ENCODE measurements at regions not wholly inside any gene's neighbourhood (a gene's known extent, or its start where the extent isn't known, plus 50 kb on each side); places are given as distances from the start of the nearest gene placed in this dataset.
"Not testable (repeated sequence)": the region's sequence is repeated elsewhere in the genome, so short reads cannot be mapped to it uniquely, and the experiment has no call there.

DNA sequence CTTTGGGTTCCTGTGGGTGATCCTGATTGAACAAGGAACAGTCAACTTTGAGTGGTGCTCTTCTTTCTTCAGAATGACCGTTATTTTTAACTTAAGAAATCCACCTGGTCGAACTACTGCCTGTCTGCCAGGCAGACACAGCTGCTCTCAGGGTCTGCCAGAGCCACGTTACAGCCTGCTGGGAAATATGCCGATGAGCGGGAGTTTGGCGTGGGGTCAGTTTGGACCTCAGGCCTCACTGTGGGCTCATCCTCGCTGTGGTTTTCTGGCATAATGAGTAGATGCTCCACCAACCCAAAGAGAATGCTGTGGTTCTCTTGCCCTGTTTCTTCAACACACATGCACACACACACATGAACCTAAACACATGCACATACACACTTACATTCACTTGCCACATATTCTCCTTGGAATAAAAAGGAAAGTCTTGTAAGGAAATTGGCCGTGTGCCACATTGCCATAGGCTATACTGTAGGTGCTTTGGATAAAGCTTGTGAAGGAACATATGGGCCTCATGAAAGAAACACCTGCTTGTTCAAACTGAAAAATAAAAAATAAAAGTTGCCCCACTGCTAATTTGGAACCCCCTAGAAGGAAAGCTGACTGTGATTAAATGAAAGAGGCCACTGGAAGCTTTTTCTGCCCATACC lies 598.7 kb upstream of the KLF12 start:
- Mint-ChIP-seq H3K4me3 (no peak overlapping the region), H3K4me1 (no peaks in the 10 kb centered on the region), H3K36me3 (no peaks in the 10 kb centered on the region), H3K27ac (peak overlapping the region in 1 of 3 donors; percentile 33), H3K9me3 (no peaks in the 10 kb centered on the region), H3K27me3 (no peaks in the 10 kb centered on the region)

DNA sequence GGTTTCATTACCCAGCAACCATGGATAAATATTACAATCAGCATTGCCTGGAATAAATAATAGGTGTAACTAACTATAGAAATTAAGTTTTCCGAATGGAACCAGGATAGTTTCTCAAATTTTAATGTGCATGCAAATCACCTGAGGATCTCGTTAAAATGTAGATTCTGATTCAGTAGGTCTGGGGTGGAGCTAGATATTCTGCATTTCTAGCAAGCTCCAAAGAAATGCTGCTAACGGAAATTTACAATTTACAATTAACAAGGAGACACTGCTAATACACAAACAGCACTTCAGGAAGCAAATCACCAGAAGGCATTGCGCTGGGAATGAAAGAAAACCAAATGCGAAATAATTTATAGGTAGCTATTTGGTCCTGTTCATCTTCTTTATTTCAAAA lies 597.5 kb upstream of the KLF12 start:
- Mint-ChIP-seq H3K27me3 (no peaks in the 10 kb centered on the region), H3K36me3 (no peaks in the 10 kb centered on the region), H3K27ac (no peak overlapping the region), H3K4me1 (no peaks in the 10 kb centered on the region), H3K4me3 (no peak overlapping the region), H3K9me3 (no peaks in the 10 kb centered on the region)

DNA sequence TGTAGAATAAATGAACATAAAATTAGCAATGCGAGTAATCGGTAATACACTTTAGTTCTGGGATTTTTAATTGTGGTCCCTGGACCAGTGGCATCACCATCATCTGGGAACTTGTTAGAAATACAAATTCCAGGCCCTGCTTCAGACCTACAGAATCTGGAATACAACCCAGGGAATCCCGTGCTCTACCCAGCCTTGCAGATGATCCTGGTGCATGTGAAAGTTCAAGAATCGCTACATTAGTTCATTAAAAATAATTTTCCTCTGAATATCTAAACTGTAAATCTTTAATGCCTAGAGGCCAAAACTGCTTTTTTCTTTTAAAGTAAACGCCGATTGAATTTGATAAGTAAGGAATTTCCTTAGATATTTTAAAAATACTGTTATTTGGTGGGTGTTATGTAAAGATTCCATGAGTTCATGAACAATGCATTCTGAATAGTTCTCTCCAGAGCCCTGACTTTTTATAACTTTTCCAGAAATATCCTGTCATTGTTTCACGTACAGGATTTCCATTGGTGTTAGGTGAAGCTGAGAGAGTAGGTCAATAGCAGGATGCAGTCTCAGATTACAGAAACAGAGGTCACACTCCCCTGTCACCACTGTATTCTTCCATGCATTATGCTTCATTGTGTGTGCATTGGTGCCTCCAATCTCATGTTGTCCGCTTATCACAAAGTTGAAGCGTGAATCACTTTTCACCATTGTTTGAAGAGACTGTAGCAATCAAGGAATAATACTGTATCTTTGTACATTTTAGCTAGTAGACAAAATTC lies 596.5 kb upstream of the KLF12 start:
- Mint-ChIP-seq H3K9me3 (no peaks in the 10 kb centered on the region), H3K4me3 (no peak overlapping the region), H3K36me3 (no peaks in the 10 kb centered on the region), H3K4me1 (no peaks in the 10 kb centered on the region), H3K27ac (no peak overlapping the region), H3K27me3 (no peaks in the 10 kb centered on the region)

DNA sequence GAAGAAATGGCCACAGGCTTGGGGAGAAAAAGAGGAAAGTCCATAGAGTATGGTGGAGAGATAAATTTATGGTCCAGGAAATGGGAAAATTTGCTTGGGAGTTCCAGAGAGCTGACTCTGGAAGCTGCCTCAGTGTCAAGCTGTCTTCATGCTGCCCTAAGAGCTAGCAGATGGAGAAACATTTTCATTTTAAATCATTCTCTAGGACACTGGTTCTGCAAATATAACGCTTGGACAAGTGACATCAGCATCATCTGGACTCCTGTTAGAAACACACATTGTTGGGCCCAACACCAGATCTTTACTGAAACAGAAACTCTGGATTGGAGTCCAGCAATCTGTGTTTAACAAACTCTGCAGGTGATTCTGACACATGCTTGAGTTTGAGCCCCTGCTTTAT lies 592.0 kb upstream of the KLF12 start:
- Mint-ChIP-seq H3K4me3 (no peak overlapping the region), H3K9me3 (peaks cover 0 to 4% (median 0%) of the 10 kb centered on the region in 3 donors), H3K27ac (no peak overlapping the region), H3K36me3 (no peaks in the 10 kb centered on the region), H3K27me3 (no peaks in the 10 kb centered on the region), H3K4me1 (no peaks in the 10 kb centered on the region)

DNA sequence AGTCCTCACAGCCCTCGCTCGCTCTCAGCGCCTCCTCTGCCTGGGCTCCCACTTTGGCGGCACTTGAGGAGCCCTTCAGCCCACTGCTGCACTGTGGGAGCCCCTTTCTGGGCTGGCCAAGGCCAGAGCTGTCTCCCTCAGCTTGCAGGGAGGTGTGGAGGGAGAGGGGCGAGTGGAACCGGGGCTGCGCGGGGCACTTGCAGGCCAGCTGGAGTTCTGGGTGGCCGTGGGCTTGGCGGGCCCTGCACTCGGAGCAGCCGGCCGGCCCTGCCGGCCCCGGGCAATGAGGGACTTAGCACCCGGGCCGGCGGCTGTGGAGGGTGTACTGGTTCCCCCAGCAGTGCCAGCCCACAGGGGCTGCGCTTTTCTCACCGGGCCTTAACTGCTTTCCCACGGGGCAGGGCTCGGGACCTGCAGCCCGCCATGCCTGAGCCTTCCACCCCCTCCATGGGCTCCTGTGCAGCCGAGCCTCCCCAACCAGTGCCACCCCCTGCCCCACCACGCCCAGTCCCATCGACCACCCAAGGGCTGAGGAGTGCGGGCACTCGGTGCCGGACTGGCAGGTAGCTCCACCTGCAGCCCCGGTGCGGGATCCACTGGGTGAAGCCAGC lies 584.1 kb upstream of the KLF12 start:
- not testable (repeated sequence) for H3K27me3 Mint-ChIP-seq, H3K4me1 Mint-ChIP-seq, H3K9me3 Mint-ChIP-seq, H3K36me3 Mint-ChIP-seq, H3K4me3 Mint-ChIP-seq, H3K27ac Mint-ChIP-seq

DNA sequence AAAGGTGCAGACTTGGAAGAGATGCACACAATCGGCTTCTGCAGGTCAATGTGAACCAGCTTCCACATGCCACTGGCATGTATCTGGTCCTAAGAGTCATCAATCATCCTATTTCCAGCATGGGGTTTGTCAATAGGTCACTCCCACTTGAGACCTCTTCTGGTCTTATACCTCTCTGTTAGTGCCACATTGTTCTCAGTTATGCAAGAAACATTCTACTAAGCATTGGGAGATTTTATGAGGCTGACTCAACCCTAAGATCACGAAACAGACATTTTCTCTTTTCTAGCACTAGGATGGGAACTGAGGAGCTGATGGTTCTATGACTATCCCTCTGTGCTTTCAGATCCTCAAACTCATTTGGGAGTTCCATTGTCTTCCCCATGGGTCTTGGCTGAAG lies 581.5 kb upstream of the KLF12 start:
- H3K4me3 Mint-ChIP-seq, result no peak overlapping the region
- H3K27ac Mint-ChIP-seq, result no peak overlapping the region
- no peaks in the 10 kb centered on the region for H3K27me3 Mint-ChIP-seq
- H3K9me3 Mint-ChIP-seq, result peaks cover 0 to 3% (median 1%) of the 10 kb centered on the region in 3 donors
- no peaks in the 10 kb centered on the region for H3K36me3 Mint-ChIP-seq
- no peaks in the 10 kb centered on the region for H3K4me1 Mint-ChIP-seq

DNA sequence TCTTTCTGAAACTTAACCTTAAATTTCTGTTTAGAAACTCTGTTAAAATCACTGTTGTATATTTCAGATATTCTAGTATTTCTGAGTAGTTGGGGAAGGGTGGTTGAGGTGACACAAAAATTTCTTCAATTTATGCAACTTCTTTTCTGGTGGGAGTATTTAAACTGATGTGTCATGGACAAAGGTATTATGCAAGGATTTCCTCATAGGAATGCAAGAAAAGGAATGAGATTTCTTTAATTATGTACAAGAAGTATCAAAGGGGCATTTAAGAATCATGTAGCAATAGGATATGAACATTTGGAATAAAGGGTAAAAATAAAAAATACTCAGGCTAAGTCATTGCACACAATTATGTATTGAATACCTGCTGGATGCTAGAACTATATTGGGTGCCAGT lies 575.8 kb upstream of the KLF12 start:
- peaks cover 0 to 1% (median 1%) of the 10 kb centered on the region in 3 donors for H3K9me3 Mint-ChIP-seq
- no peaks in the 10 kb centered on the region for H3K4me1 Mint-ChIP-seq
- no peak overlapping the region for H3K4me3 Mint-ChIP-seq
- H3K27me3 Mint-ChIP-seq, result no peaks in the 10 kb centered on the region
- no peak overlapping the region for H3K27ac Mint-ChIP-seq
- peaks cover 2% of the 10 kb centered on the region for H3K36me3 Mint-ChIP-seq

DNA sequence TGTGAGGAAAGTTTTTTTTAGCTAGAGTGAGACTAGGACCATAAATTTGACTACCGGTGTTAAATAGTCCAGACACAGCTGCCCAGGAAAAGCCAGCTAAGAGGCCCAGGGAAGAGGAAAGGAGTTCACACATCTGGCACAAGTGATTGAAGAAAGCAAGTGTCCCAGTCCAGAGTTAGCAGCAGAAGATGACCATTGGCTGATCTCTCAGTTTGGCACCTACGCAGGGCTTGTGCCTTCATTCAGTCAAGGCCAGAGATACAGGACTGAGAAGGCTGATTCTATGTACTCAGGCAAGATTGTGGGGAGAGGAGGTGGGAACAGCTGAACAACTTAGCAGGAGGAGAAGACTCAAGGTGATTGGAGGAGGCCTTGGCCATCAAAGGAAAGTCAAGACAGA lies 575.0 kb upstream of the KLF12 start:
- H3K4me3 Mint-ChIP-seq, result no peak overlapping the region
- no peak overlapping the region for H3K27ac Mint-ChIP-seq
- no peaks in the 10 kb centered on the region for H3K4me1 Mint-ChIP-seq
- H3K27me3 Mint-ChIP-seq, result no peaks in the 10 kb centered on the region
- H3K9me3 Mint-ChIP-seq, result peaks cover 0 to 1% (median 1%) of the 10 kb centered on the region in 3 donors
- peaks cover 2% of the 10 kb centered on the region for H3K36me3 Mint-ChIP-seq

DNA sequence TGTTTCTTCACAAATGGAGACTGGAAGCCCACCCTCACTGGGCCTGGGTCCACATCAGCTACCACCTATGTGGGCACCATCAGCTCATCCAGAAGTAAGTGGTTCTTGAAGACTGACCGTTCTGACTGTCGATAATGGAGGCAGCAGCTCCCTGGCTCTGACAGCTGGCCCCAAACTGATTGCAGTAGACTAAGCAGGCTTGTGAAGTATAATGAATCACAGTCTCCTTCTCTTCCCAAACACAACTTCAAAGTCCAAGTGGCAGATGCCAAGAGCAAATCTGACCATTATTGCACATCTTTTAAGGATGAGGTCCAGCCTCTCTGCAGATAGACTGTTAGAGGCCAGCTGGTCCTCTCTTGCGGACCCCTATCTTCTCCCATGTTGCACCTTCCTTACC lies 574.4 kb upstream of the KLF12 start:
- Mint-ChIP-seq H3K27ac (no peak overlapping the region), H3K36me3 (peaks cover 2% of the 10 kb centered on the region), H3K4me3 (no peak overlapping the region), H3K4me1 (no peaks in the 10 kb centered on the region), H3K27me3 (no peaks in the 10 kb centered on the region), H3K9me3 (peaks cover 0 to under 1% (median under 1%) of the 10 kb centered on the region in 3 donors)

DNA sequence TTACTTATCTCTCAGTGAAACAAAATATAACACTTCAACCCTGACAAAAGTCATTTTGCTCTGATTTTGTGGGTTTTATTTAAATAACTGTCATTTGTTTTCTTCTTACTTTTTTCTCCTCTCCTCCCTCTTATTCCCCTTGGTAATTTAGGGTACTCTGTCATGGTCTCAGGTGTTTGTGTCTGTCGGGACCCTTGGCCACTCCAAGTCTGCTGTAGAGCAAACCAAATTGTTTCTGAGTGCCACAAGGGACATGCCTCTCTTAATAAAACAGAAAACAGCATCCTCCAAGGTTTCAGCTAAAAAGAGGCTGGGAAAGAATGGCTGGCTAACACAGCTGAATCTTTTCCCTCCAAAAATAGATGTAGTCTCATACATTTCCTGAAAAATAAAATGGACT lies 573.1 kb upstream of the KLF12 start:
- Mint-ChIP-seq H3K36me3 (peaks cover 3% of the 10 kb centered on the region), H3K27me3 (no peaks in the 10 kb centered on the region), H3K4me3 (no peak overlapping the region), H3K27ac (no peak overlapping the region), H3K4me1 (no peaks in the 10 kb centered on the region), H3K9me3 (peaks cover 0 to 2% (median 0%) of the 10 kb centered on the region in 3 donors)

DNA sequence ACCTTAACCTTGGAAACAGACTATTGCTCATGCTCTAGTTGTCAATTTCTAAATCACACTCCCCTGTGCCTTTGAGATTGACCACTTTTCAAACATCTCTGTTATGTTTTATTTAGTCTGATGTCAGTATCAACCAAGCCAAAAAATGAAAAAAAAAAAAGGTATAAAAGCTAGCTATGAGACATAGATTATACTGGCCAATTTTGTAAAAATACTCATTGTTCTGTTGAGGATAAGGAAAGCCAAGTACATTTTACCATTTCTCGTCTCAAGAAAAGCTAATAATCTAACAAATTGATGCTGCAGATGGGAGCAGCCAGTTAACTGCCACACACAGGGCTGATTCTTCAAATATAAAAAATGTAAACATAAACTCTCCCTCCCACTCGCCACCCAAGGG lies 572.6 kb upstream of the KLF12 start:
- Mint-ChIP-seq H3K27ac (no peak overlapping the region), H3K36me3 (peaks cover 3% of the 10 kb centered on the region), H3K4me3 (no peak overlapping the region), H3K27me3 (no peaks in the 10 kb centered on the region), H3K9me3 (peaks cover 0 to 2% (median 0%) of the 10 kb centered on the region in 3 donors), H3K4me1 (no peaks in the 10 kb centered on the region)

DNA sequence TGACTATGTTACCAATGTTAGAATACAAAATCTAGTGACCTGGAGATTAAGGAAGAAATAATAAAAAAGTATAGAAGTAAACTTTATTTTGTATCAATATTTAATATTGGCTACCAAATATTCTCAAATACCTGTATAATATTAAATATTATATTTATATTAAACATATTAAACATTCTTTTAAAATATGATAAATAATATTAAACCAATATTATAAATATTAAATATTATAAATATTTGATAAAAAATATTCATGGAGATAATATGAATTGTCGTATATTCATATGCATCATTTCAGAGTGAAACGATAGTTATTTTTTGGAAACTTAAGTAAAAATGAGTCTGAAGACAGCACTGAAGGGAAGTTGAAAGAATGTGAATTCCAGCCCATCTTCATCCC lies 571.2 kb upstream of the KLF12 start:
- Mint-ChIP-seq H3K36me3 (peaks cover 3% of the 10 kb centered on the region), H3K4me1 (no peaks in the 10 kb centered on the region), H3K4me3 (no peak overlapping the region), H3K27me3 (no peaks in the 10 kb centered on the region), H3K27ac (no peak overlapping the region), H3K9me3 (peaks cover 0 to 3% (median 2%) of the 10 kb centered on the region in 3 donors)

DNA sequence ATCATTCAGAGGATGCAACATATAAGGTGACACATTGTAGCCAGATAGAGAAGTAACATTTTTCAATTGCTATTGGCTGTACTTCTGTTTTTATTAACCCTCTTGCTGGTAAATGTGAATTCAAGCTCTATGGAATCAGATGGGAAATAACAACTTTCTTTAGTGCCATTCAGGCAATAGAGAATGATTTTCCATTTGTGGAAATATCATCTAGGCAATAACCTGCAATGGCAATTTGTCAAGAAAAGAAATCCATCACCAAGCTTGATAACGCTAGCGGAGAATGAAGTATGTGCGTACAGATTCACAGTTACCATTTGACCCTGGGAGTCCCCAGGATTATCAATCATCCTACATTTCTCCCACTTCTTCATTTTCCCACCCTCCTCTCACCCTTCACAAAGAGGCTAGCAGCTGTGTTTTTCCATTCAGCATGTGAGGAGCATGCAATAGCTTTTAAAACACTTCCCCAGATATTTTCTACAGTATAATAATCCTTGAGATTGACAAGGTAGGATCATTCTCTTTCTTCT lies 569.7 kb upstream of the KLF12 start:
- Mint-ChIP-seq H3K27me3 (no peaks in the 10 kb centered on the region), H3K4me1 (no peaks in the 10 kb centered on the region), H3K9me3 (peaks cover 0 to 3% (median 2%) of the 10 kb centered on the region in 3 donors), H3K27ac (no peak overlapping the region), H3K36me3 (peaks cover 3% of the 10 kb centered on the region), H3K4me3 (no peak overlapping the region)

DNA sequence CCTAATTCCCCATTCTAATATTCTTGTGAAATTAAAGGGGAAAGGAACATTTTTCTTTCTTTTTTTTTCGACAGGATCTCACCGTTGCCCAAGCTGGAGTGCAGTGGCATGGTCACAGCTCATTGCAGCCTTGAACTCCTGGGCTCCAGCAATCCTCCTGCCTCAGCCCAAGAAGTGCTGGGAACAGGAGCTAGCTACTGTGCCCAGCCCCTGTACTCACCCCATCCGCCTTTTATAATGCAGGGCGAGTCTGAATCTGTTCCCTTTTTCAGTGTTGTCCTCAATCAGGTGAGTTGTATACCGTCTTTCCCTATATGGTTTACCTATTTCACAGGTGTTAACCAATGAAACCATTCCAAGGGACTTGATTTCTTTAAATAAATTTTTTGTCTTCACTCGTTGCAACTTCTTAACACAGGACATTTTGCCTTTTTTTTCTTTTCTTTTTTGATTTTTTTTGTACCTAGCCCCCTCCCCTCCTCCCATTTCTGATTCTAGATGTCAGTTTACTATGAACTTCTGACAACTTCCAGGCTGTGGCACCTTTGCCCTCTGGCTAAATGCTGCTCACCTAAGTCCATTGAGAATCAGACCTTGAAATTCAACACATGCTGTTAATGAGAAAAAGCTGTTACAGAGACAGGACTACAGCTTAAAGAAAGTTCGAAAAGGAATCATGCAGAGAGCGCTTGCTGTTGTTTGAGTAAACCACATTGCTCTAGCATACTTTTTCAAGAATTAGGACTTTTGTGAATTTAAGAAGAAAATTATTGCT lies 562.1 kb upstream of the KLF12 start:
- Mint-ChIP-seq H3K9me3 (no peaks in the 10 kb centered on the region), H3K36me3 (no peaks in the 10 kb centered on the region), H3K27ac (no peak overlapping the region), H3K4me3 (no peak overlapping the region), H3K4me1 (no peaks in the 10 kb centered on the region), H3K27me3 (peaks cover 1% of the 10 kb centered on the region)

Data from IgD-negative memory B cell (primary cell).